DND-41 (cell line): ENCODE measurements at regions not wholly inside any gene's neighbourhood (a gene's known extent, or its start where the extent isn't known, plus 50 kb on each side); places are given as distances from the start of the nearest gene placed in this dataset.

Source experiments
- ATAC-seq: fragments of 200-7000 bp; cut with Tn5 transposase; 3 replicates; pipeline ENCODE4 v1.9.1; 2021; ENCODE audit warnings: low read depth; ENCODE audit not compliant: insufficient read depth
- DNase-seq: peaks from one replicate; pipeline ENCODE4 v3.0.0-alpha.2; 2020
- H2AFZ ChIP-seq: 2 replicates; pipeline ENCODE4 v1.6.0; 2012; ENCODE audit warnings: low read depth, low read length
- H3K27ac ChIP-seq: 2 replicates; pipeline ENCODE4 v1.5.1; 2012; ENCODE audit warnings: low read length, inconsistent platforms
- H3K27me3 ChIP-seq: fragments of 200-600 bp; sonication (generic); 2 replicates; pipeline ENCODE4 v1.6.0; 2012; ENCODE audit warnings: low read length, mild to moderate bottlenecking, inconsistent platforms; ENCODE audit not compliant: insufficient read depth, poor library complexity
- H3K36me3 ChIP-seq: 2 replicates; pipeline ENCODE4 v1.5.1; 2012; ENCODE audit warnings: low read length, inconsistent platforms; ENCODE audit not compliant: insufficient read depth
- H3K4me1 ChIP-seq: 2 replicates; pipeline ENCODE4 v1.5.1; 2012; ENCODE audit warnings: mild to moderate bottlenecking, low read length; ENCODE audit not compliant: insufficient read depth
- H3K4me2 ChIP-seq: 2 replicates; pipeline ENCODE4 v1.6.0; 2012; ENCODE audit warnings: mild to moderate bottlenecking, moderate library complexity, low read length, inconsistent platforms; ENCODE audit not compliant: insufficient read depth
- H3K4me3 ChIP-seq, 2 experiments: fragments of 200-600 bp in 1 of 2; shearing (Covaris generic) in 1 of 2; 2 replicates each; pipeline ENCODE4 v1.5.1; 2012 to 2016; ENCODE audit warnings: inconsistent platforms in 2 of 2, low read length in 2 of 2, mild to moderate bottlenecking in 2 of 2, low read depth in 1 of 2, moderate library complexity in 1 of 2
- H3K79me2 ChIP-seq: 2 replicates; pipeline ENCODE4 v1.6.0; 2012; ENCODE audit warnings: low read length, inconsistent platforms; ENCODE audit not compliant: insufficient read depth
- H3K9ac ChIP-seq: 2 replicates; pipeline ENCODE4 v1.6.0; 2012; ENCODE audit warnings: low read depth, mild to moderate bottlenecking, inconsistent platforms, low read length, moderate library complexity
- H3K9me3 ChIP-seq: 2 replicates; pipeline ENCODE4 v1.5.1; 2012; ENCODE audit warnings: low read length, moderate library complexity, mild to moderate bottlenecking, inconsistent platforms; ENCODE audit not compliant: insufficient read depth, severe bottlenecking
- H4K20me1 ChIP-seq: 2 replicates; pipeline ENCODE4 v1.6.0; 2012; ENCODE audit warnings: low read length; ENCODE audit not compliant: insufficient read depth
- CTCF ChIP-seq: IDR thresholded peaks from 2 replicates; pipeline ENCODE4 v1.5.1; 2012; ENCODE audit warnings: borderline replicate concordance, low read length, moderate library complexity, mild to moderate bottlenecking; ENCODE audit not compliant: poor library complexity, severe bottlenecking; ENCODE audit errors: extremely low read depth
- EZH2 ChIP-seq: IDR thresholded peaks from 3 replicates; pipeline ENCODE4 v1.6.1; 2012; ENCODE audit warnings: borderline replicate concordance, low read depth, mild to moderate bottlenecking, moderate library complexity, low read length, inconsistent platforms; ENCODE audit not compliant: severe bottlenecking

GRCh38 chr1:112319371-112320040, 76.5 kb upstream of the CTTNBP2NL start:
- no peak overlapping the region for H3K27ac ChIP-seq
- H2AFZ ChIP-seq, result no peak overlapping the region
- no peaks in the 10 kb centered on the region for H3K9me3 ChIP-seq
- DNase-seq, result no peak
- no peak overlapping the region for H3K4me3 ChIP-seq
- no peak for ATAC-seq
- no peak overlapping the region for H3K4me2 ChIP-seq
- H3K79me2 ChIP-seq, result no peaks in the 10 kb centered on the region
- no peak for TF ChIP-seq CTCF
- TF ChIP-seq EZH2, result no peak
- H3K36me3 ChIP-seq, result no peaks in the 10 kb centered on the region
- no peak overlapping the region for H3K9ac ChIP-seq
- no peaks in the 10 kb centered on the region for H4K20me1 ChIP-seq
- no peaks in the 10 kb centered on the region for H3K4me1 ChIP-seq
- H3K27me3 ChIP-seq, result peaks cover 37% of the 10 kb centered on the region

- H3K27ac ChIP-seq, result no peak overlapping the region
- no peak overlapping the region for H2AFZ ChIP-seq
- H3K27me3 ChIP-seq, result peaks cover 35% of the 10 kb centered on the region
- DNase-seq, result no peak
- no peaks in the 10 kb centered on the region for H3K9me3 ChIP-seq
- no peak overlapping the region for H3K4me3 ChIP-seq
- no peaks in the 10 kb centered on the region for H4K20me1 ChIP-seq
- H3K36me3 ChIP-seq, result no peaks in the 10 kb centered on the region
- no peak overlapping the region for H3K4me2 ChIP-seq
- H3K4me1 ChIP-seq, result no peaks in the 10 kb centered on the region
- H3K79me2 ChIP-seq, result no peaks in the 10 kb centered on the region
- H3K9ac ChIP-seq, result no peak overlapping the region
- TF ChIP-seq CTCF, result no peak
- no peak for TF ChIP-seq EZH2
- ATAC-seq, result no peak
These were observed 76.0 kb upstream of the CTTNBP2NL start for GRCh38 chr1:112320058-112320457.

- ATAC-seq (no peak), DNase-seq (no peak)
- Histone ChIP-seq H3K4me3 (no peak overlapping the region), H3K9ac (no peak overlapping the region), H3K79me2 (no peaks in the 10 kb centered on the region), H3K4me2 (no peak overlapping the region), H3K36me3 (no peaks in the 10 kb centered on the region), H3K27ac (no peak overlapping the region), H3K4me1 (no peaks in the 10 kb centered on the region), H2AFZ (no peak overlapping the region), H3K9me3 (no peaks in the 10 kb centered on the region), H3K27me3 (peaks cover 37% of the 10 kb centered on the region), H4K20me1 (no peaks in the 10 kb centered on the region)
- TF ChIP-seq EZH2 (no peak), CTCF (no peak)
These were observed 74.0 kb upstream of the CTTNBP2NL start for GRCh38 chr1:112322018-112322417.
